Sigmoid colon (tissue), 6 donors: ENCODE measurements at regions not wholly inside any gene's neighbourhood (a gene's known extent, or its start where the extent isn't known, plus 50 kb on each side); places are given as distances from the start of the nearest gene placed in this dataset.

Experiments
- DNase-seq: peaks from one replicate; pipeline ENCODE4 v3.0.0-alpha.2; 2019
- H3K27ac ChIP-seq, 4 donors: fragments of 200-600 bp; sonication (generic); one replicate each; pipeline ENCODE4 v1.5.1; 2016 to 2019; ENCODE audit warnings: mild to moderate bottlenecking in 1 of 4
- H3K27me3 ChIP-seq, 3 donors: fragments of 200-600 bp; sonication (generic); one replicate each; pipeline ENCODE4 v1.5.1; 2019; ENCODE audit warnings: mild to moderate bottlenecking in 1 of 3
- H3K36me3 ChIP-seq, 4 donors: fragments of 200-600 bp; sonication (generic); one replicate each; pipeline ENCODE4 v1.5.1; 2016 to 2019
- H3K4me1 ChIP-seq, 4 donors: fragments of 200-600 bp; sonication (generic); one replicate each; pipeline ENCODE4 v1.5.1; 2017 to 2019
- H3K4me3 ChIP-seq, 4 donors: fragments of 200-600 bp; sonication (generic); one replicate each; pipeline ENCODE4 v1.5.1; 2017 to 2019; ENCODE audit warnings: mild to moderate bottlenecking in 2 of 4, moderate library complexity in 1 of 4
- H3K9me3 ChIP-seq, 4 donors: fragments of 200-600 bp in 3 of 4; sonication (generic) in 3 of 4; one replicate each; pipeline versions ENCODE4 v1.5.1 to v1.6.1; 2013 to 2019
- CTCF ChIP-seq, 4 experiments: fragments of 450-650 bp in 3 of 4; fragments of 200-600 bp in 1 of 4; IDR thresholded peaks; one replicate each; pipeline ENCODE4 v1.5.1; 2016 to 2019; ENCODE audit warnings: antibody characterized with exemption in 4 of 4, mild to moderate bottlenecking in 3 of 4, moderate library complexity in 2 of 4
- EP300 ChIP-seq, 4 donors: sonication (generic); formaldehyde crosslinking; IDR thresholded peaks; one replicate each; pipeline ENCODE4 v1.6.1; 2017; ENCODE audit warnings: antibody characterized with exemption in 4 of 4
- POLR2A ChIP-seq, 2 donors: fragments of 450-650 bp; IDR thresholded peaks; one replicate each; pipeline ENCODE4 v1.6.1; 2016; ENCODE audit warnings: antibody characterized with exemption in 2 of 2, mild to moderate bottlenecking in 2 of 2, moderate library complexity in 2 of 2
- POLR2AphosphoS5 ChIP-seq, 4 donors: sonication (generic); formaldehyde crosslinking; IDR thresholded peaks; one replicate each; pipeline ENCODE4 v1.6.1; 2017; ENCODE audit warnings: antibody characterized with exemption in 4 of 4
- WGBS, 2 donors: extraction: QIAGEN DNeasy Blood & Tissue Kit; methylation state at CpG; one replicate each; pipeline ENCODE4 v1.1.7; 2013; 5-methylcytosine and 5-hydroxymethylcytosine counted together
- intact Hi-C: fragments of 100-400 bp; cut with DNase I; formaldehyde crosslinking; loops from one replicate; pipeline ENCODE4 v1.15.1; 2023
- donor health status: healthy with polysubstance abuse.
- donor health status: healthy.

GRCh38 chr6:113457751-113458150, 399.4 kb upstream of the MARCKS start:
- WGBS, 2 donors, result 49 to 76% methylated on average over 2 of the region's 2 CpGs
- intact Hi-C loops, result loop anchor here (10.0 kb wide), 1 partner anchor 107 kb away; no protein-coding TSS in a partner anchor
- Histone ChIP-seq H3K27me3 (no peaks in the 10 kb centered on the region), H3K4me1 (peaks cover 0 to 9% (median 4%) of the 10 kb centered on the region in 4 donors), H3K4me3 (no peak overlapping the region), H3K36me3 (no peaks in the 10 kb centered on the region), H3K27ac (no peak overlapping the region), H3K9me3 (no peaks in the 10 kb centered on the region)
- TF ChIP-seq EP300 (IDR thresholded peaks at IDR 0.05), result no peak
- no peak for TF ChIP-seq POLR2AphosphoS5 (IDR thresholded peaks at IDR 0.05)
- TF ChIP-seq POLR2A (IDR thresholded peaks at IDR 0.05), result no peak
- TF ChIP-seq CTCF (IDR thresholded peaks at IDR 0.05), result no peak
- no peak for DNase-seq

DNA sequence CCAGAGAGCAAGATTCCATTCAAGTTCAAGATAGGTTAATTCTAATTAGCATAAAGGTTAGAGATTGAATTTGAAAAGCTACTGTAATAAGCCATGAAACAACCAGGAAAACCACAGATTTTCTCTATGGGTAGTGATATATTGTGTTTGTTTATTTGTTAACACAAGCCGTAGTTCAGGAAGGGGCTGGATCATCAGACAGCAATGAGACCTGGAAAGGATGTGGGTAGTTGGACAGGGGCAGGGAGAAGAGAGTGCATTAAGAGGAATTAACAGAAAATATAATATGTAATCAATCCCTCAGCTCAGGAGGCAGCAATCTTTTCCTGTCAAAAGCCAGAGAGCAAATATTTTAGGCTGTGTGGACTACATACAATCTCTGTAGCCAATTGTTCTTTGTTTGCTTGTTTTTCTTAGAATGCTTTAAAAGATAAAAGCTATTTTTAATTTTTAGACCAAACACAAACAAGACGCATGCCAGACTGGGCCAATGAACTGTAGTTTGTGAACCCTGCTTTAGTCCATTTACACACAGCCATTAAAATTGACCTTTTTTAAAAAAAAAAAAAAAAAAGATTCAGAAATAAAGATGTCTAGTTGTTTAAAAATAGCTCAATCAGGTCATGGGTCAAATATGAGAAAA, 398.7 kb upstream of the MARCKS start:
- no peak for TF ChIP-seq POLR2AphosphoS5 (IDR thresholded peaks at IDR 0.05)
- TF ChIP-seq CTCF (IDR thresholded peaks at IDR 0.05), result no peak
- TF ChIP-seq POLR2A (IDR thresholded peaks at IDR 0.05), result no peak
- no peak for TF ChIP-seq EP300 (IDR thresholded peaks at IDR 0.05)
- no peaks in the 10 kb centered on the region for H3K36me3 ChIP-seq
- 14 to 44% methylated on average over 2 of the region's 2 CpGs for WGBS, 2 donors
- peaks cover 0 to 9% (median 4%) of the 10 kb centered on the region in 4 donors for H3K4me1 ChIP-seq
- no peak for DNase-seq
- no peaks in the 10 kb centered on the region for H3K9me3 ChIP-seq
- no peak overlapping the region for H3K4me3 ChIP-seq
- no peaks in the 10 kb centered on the region for H3K27me3 ChIP-seq
- no peak overlapping the region for H3K27ac ChIP-seq
- intact Hi-C loops, result loop anchor here (10.0 kb wide), 1 partner anchor 106 kb away; no protein-coding TSS in a partner anchor

- DNase-seq, result no peak
- TF ChIP-seq EP300 (IDR thresholded peaks at IDR 0.05) (no peak), POLR2A (IDR thresholded peaks at IDR 0.05) (no peak), POLR2AphosphoS5 (IDR thresholded peaks at IDR 0.05) (peak in 2 of 4 donors; percentile 9 to 13), CTCF (IDR thresholded peaks at IDR 0.05) (no peak)
- H3K27me3 ChIP-seq, result no peaks in the 10 kb centered on the region
- no peak overlapping the region for H3K4me3 ChIP-seq
- H3K27ac ChIP-seq, result no peak overlapping the region
- no peaks in the 10 kb centered on the region for H3K36me3 ChIP-seq
- peaks cover 0 to 9% (median 4%) of the 10 kb centered on the region in 4 donors for H3K4me1 ChIP-seq
- 83 to 91% methylated on average over 4 of the region's 4 CpGs for WGBS, 2 donors
- intact Hi-C loops, result no loop called here
- H3K9me3 ChIP-seq, result no peaks in the 10 kb centered on the region
Observed at GRCh38 chr6:113461153-113461932, 395.8 kb upstream of the MARCKS start.

- Histone ChIP-seq H3K4me1 (peaks cover 0 to 9% (median 4%) of the 10 kb centered on the region in 4 donors), H3K36me3 (no peaks in the 10 kb centered on the region), H3K27me3 (no peaks in the 10 kb centered on the region), H3K4me3 (no peak overlapping the region), H3K9me3 (no peaks in the 10 kb centered on the region), H3K27ac (no peak overlapping the region)
- DNase-seq, result no peak
- no peak for TF ChIP-seq POLR2A (IDR thresholded peaks at IDR 0.05)
- no peak for TF ChIP-seq POLR2AphosphoS5 (IDR thresholded peaks at IDR 0.05)
- TF ChIP-seq EP300 (IDR thresholded peaks at IDR 0.05), result no peak
- no peak for TF ChIP-seq CTCF (IDR thresholded peaks at IDR 0.05)
- WGBS, 2 donors, result 79 to 90% methylated on average over 3 of the region's 3 CpGs
- intact Hi-C loops, result no loop called here
Observed at GRCh38 chr6:113464536-113464935, 392.6 kb upstream of the MARCKS start.
